SU-DHL-6 (cell line): ENCODE measurements at regions not wholly inside any gene's neighbourhood (a gene's known extent, or its start where the extent isn't known, plus 50 kb on each side); places are given as distances from the start of the nearest gene placed in this dataset.
"Not testable (repeated sequence)": the region's sequence is repeated elsewhere in the genome, so short reads cannot be mapped to it uniquely, and the experiment has no call there.

ENCODE experiments used
- H2AFZ ChIP-seq: fragments of 200-600 bp; sonication (generic); 2 replicates; pipeline ENCODE4 v1.6.1; 2014; ENCODE audit warnings: low read depth, mild to moderate bottlenecking, moderate library complexity, mixed read lengths, antibody characterized with exemption, low read length; ENCODE audit not compliant: severe bottlenecking
- H3F3A ChIP-seq: fragments of 200-600 bp; shearing (Covaris generic); 2 replicates; pipeline ENCODE4 v1.6.0; 2016; ENCODE audit warnings: antibody characterized with exemption, mild to moderate bottlenecking; ENCODE audit not compliant: insufficient read depth
- H3K27ac ChIP-seq: fragments of 200-600 bp; sonication (generic); 2 replicates; pipeline ENCODE4 v1.5.1; 2016; ENCODE audit warnings: low read depth, mild to moderate bottlenecking, low read length, moderate library complexity, mixed read lengths
- H3K27me3 ChIP-seq: fragments of 200-600 bp; sonication (generic), shearing (Covaris generic); 2 replicates; pipeline ENCODE4 v1.6.0; 2014; ENCODE audit warnings: mild to moderate bottlenecking, low read length
- H3K36me3 ChIP-seq: fragments of 200-600 bp; sonication (generic); 2 replicates; pipeline ENCODE4 v1.6.1; 2014; ENCODE audit warnings: mild to moderate bottlenecking, low read length, mixed read lengths
- H3K4me2 ChIP-seq: fragments of 300-600, 200-600 bp; shearing (Covaris generic), sonication (generic); 2 replicates; pipeline ENCODE4 v1.6.0; 2014; ENCODE audit warnings: low read length, low read depth, mild to moderate bottlenecking; ENCODE audit not compliant: poor library complexity, severe bottlenecking
- H3K4me3 ChIP-seq: fragments of 200-600 bp; sonication (generic); 2 replicates; pipeline ENCODE4 v1.5.1; 2014; ENCODE audit warnings: antibody characterized with exemption, low read length, mild to moderate bottlenecking, mixed read lengths; ENCODE audit not compliant: insufficient read depth, poor library complexity, severe bottlenecking
- H3K79me2 ChIP-seq: fragments of 200-600 bp; sonication (generic); 2 replicates; pipeline ENCODE4 v1.6.1; 2014; ENCODE audit warnings: mild to moderate bottlenecking, low read length, moderate library complexity; ENCODE audit not compliant: insufficient read depth
- H3K9ac ChIP-seq: fragments of 200-600 bp; sonication (generic); 2 replicates; pipeline ENCODE4 v1.7.0; 2014; ENCODE audit warnings: mild to moderate bottlenecking, low read length
- H3K9me2 ChIP-seq: fragments of 200-600 bp; sonication (generic); replicated peaks from 2 replicates; pipeline ENCODE4 v1.6.1; 2014; ENCODE audit warnings: low read length; ENCODE audit not compliant: insufficient read depth
- H3K9me3 ChIP-seq: fragments of 200-600 bp; sonication (generic); 2 replicates; pipeline ENCODE4 v1.6.1; 2014; ENCODE audit warnings: low read length, mixed read lengths; ENCODE audit not compliant: insufficient read depth
- H4K20me1 ChIP-seq: fragments of 200-600 bp; sonication (generic); 2 replicates; pipeline ENCODE4 v1.6.1; 2014; ENCODE audit warnings: low read depth, mild to moderate bottlenecking, antibody characterized with exemption, low read length, moderate library complexity, mixed read lengths
- EZH2phosphoT487 ChIP-seq: fragments of 200-600 bp; sonication (generic), shearing (Covaris generic); conservative IDR thresholded peaks from 2 replicates; pipeline ENCODE4 v1.6.1; 2018; ENCODE audit warnings: mild to moderate bottlenecking, antibody characterized with exemption, low read length, moderate library complexity, mixed read lengths
- TF ChIP-seq, protein P1 (sequence below): fragments of 200-600 bp; sonication (generic); IDR thresholded peaks from one replicate; pipeline ENCODE4 v1.5.1; 2017; ENCODE audit warnings: antibody characterized with exemption, mild to moderate bottlenecking, low read length, moderate library complexity; ENCODE audit not compliant: insufficient read depth, poor library complexity, severe bottlenecking

DNA sequence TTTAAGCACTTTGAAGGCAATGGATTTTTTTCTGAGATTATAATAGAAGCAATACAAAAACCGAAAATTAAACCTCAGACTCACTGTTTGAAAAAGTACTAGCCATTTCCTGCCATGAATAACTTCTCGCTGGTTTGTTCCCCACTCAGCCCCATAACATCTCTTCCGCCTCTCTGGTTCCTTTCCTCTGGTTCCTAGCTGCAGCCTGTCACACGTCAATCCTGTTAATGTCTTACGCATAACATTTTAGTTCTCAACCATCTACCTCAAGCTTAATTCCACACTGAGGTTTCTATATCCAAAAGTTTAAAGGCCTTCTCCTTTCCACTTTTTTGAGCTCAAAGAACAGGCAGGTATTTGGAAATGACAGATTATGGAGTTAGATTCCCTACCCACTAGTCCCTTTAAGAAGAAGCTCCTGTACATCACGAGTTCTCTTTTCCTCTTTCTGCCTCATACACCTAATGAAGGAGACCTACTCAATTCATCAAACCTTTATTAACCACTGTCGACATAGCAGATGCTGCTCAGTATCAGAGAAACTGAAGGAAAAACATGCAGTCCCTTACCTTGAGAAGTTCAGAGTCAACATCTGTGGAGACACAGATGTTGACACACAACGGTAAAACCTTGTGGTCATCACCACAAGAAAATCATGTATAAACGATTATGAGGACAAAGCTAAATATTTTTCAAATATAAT is 243.0 kb upstream of the PTGER4 start:
- TF ChIP-seq EZH2phosphoT487, result no peak
- TF ChIP-seq, protein P1, sequence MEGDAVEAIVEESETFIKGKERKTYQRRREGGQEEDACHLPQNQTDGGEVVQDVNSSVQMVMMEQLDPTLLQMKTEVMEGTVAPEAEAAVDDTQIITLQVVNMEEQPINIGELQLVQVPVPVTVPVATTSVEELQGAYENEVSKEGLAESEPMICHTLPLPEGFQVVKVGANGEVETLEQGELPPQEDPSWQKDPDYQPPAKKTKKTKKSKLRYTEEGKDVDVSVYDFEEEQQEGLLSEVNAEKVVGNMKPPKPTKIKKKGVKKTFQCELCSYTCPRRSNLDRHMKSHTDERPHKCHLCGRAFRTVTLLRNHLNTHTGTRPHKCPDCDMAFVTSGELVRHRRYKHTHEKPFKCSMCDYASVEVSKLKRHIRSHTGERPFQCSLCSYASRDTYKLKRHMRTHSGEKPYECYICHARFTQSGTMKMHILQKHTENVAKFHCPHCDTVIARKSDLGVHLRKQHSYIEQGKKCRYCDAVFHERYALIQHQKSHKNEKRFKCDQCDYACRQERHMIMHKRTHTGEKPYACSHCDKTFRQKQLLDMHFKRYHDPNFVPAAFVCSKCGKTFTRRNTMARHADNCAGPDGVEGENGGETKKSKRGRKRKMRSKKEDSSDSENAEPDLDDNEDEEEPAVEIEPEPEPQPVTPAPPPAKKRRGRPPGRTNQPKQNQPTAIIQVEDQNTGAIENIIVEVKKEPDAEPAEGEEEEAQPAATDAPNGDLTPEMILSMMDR, result no peak
- Histone ChIP-seq H3K4me2 (no peak overlapping the region), H3K79me2 (no peaks in the 10 kb centered on the region), H3K9me2 (no peaks in the 10 kb centered on the region), H3K4me3 (no peak overlapping the region), H2AFZ (no peak overlapping the region), H3K27me3 (no peaks in the 10 kb centered on the region), H3K36me3 (no peaks in the 10 kb centered on the region), H3K9ac (no peak overlapping the region), H3K27ac (no peak overlapping the region), H3F3A (no peaks in the 10 kb centered on the region), H4K20me1 (no peaks in the 10 kb centered on the region), H3K9me3 (no peaks in the 10 kb centered on the region)

DNA sequence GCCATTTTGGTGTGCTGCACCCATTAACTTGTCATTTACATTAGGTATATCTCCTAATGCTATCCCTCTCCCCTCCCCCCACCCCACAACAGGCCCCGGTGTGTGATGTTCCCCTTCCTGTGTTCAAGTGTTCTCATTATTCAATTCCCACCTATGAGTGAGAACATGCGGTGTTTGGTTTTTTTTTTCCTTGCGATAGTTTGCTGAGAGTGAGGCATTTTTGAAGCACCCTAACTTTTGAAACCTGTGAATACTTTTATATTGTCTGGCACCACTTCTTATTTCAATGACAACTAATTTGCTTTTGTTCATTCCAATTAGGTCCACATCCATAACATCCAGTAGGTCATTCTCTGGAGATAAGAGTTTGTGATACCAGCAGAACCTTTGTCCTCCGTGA is 244.0 kb upstream of the PTGER4 start:
- not testable (repeated sequence) for H3K27me3 ChIP-seq, H3K4me2 ChIP-seq, H3K4me3 ChIP-seq, H3K27ac ChIP-seq, H3K36me3 ChIP-seq, H4K20me1 ChIP-seq, H3K79me2 ChIP-seq, H3K9me3 ChIP-seq, H3K9me2 ChIP-seq, H2AFZ ChIP-seq, H3F3A ChIP-seq, H3K9ac ChIP-seq

DNA sequence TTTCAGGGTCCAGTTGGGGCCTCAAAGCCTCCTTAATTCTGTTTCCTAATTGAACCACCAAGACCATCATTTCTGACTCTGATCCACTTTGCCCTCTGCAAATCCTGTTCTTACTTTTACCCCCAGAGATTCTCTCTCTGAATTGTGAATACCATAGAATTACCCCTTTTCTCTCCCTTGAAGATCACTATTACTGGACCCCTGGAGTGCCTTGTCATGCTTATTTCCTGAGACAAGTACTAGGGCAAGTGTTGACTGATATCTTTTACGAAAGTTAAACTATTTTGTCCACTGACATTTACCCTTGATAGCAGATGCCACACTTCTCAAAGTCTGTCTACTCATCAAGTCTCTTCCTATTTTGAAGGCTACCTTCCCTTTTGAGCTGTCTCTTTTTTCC is 246.9 kb upstream of the PTGER4 start:
- no peaks in the 10 kb centered on the region for H3K79me2 ChIP-seq
- no peak overlapping the region for H2AFZ ChIP-seq
- no peaks in the 10 kb centered on the region for H3K9me2 ChIP-seq
- H3K27me3 ChIP-seq, result no peaks in the 10 kb centered on the region
- no peaks in the 10 kb centered on the region for H4K20me1 ChIP-seq
- no peaks in the 10 kb centered on the region for H3K36me3 ChIP-seq
- TF ChIP-seq EZH2phosphoT487, result no peak
- TF ChIP-seq, protein P1, result no peak
- no peaks in the 10 kb centered on the region for H3K9me3 ChIP-seq
- no peak overlapping the region for H3K4me2 ChIP-seq
- H3K9ac ChIP-seq, result no peak overlapping the region
- no peak overlapping the region for H3K27ac ChIP-seq
- no peaks in the 10 kb centered on the region for H3F3A ChIP-seq
- H3K4me3 ChIP-seq, result no peak overlapping the region

DNA sequence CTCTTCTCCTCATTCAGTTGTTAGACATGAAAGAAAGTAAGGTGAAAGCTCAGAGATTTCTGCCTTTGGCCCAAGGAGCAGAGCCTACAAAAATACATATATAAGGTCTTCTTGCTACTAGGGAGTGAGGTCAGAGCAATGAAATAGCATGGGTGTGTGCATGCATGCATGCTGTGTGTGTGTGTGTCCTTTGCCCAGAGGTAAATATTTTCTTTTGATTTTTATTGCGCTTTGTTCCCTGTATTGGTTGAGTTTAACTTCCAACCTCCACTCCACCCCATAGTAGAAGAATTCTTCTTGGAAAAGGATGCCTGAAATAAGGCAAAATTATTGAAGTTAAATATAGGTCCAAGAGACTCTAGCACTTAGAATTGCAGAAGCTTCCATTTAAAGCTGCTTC is 248.0 kb upstream of the PTGER4 start:
- H3K4me3 ChIP-seq, result no peak overlapping the region
- H3K36me3 ChIP-seq, result no peaks in the 10 kb centered on the region
- no peak overlapping the region for H3K27ac ChIP-seq
- no peaks in the 10 kb centered on the region for H4K20me1 ChIP-seq
- no peaks in the 10 kb centered on the region for H3K79me2 ChIP-seq
- no peaks in the 10 kb centered on the region for H3K27me3 ChIP-seq
- H3K9me3 ChIP-seq, result no peaks in the 10 kb centered on the region
- no peak for TF ChIP-seq EZH2phosphoT487
- TF ChIP-seq, protein P1, result no peak
- H3K4me2 ChIP-seq, result no peak overlapping the region
- H3K9ac ChIP-seq, result no peak overlapping the region
- H2AFZ ChIP-seq, result no peak overlapping the region
- H3K9me2 ChIP-seq, result no peaks in the 10 kb centered on the region
- no peaks in the 10 kb centered on the region for H3F3A ChIP-seq
